Astrocyte (in vitro differentiated cells and primary cell): ENCODE measurements at regions not wholly inside any gene's neighbourhood (a gene's known extent, or its start where the extent isn't known, plus 50 kb on each side); places are given as distances from the start of the nearest gene placed in this dataset.

ENCODE experiments used
- DNase-seq: peaks from one replicate; pipeline ENCODE4 v3.0.0-alpha.2; 2010; ENCODE audit warnings: low read depth
- FAIRE-seq: peaks from 2 replicates; lab custom pipeline; 2011; peaks lifted over from hg19 to GRCh38; lab: Jason Lieb, UNC
- H2AFZ ChIP-seq: 2 replicates; pipeline ENCODE4 v1.6.0; 2012; ENCODE audit warnings: low read depth, low read length, inconsistent platforms
- H3K27ac ChIP-seq: 2 replicates; pipeline ENCODE4 v1.5.1; 2011; ENCODE audit warnings: low read depth, low read length, inconsistent platforms
- H3K27me3 ChIP-seq: 2 replicates; pipeline ENCODE4 v1.6.0; 2011; ENCODE audit warnings: low read length, inconsistent platforms; ENCODE audit not compliant: insufficient read depth
- H3K36me3 ChIP-seq: 2 replicates; pipeline ENCODE4 v1.5.1; 2011; ENCODE audit warnings: low read length, inconsistent platforms; ENCODE audit not compliant: insufficient read depth
- H3K4me1 ChIP-seq: 2 replicates; pipeline ENCODE4 v1.5.1; 2011; ENCODE audit warnings: low read length, inconsistent platforms; ENCODE audit not compliant: insufficient read depth
- H3K4me2 ChIP-seq: 2 replicates; pipeline ENCODE4 v1.6.0; 2012; ENCODE audit warnings: low read length, inconsistent platforms
- H3K4me3 ChIP-seq: 2 replicates; pipeline ENCODE4 v1.5.1; 2011; ENCODE audit warnings: low read depth, mild to moderate bottlenecking, low read length, inconsistent platforms; ENCODE audit not compliant: insufficient read depth
- H3K79me2 ChIP-seq: 2 replicates; pipeline ENCODE4 v1.6.0; 2012; ENCODE audit warnings: mild to moderate bottlenecking, low read length, inconsistent platforms; ENCODE audit not compliant: insufficient read depth
- H3K9ac ChIP-seq: 2 replicates; pipeline ENCODE4 v1.6.0; 2012; ENCODE audit warnings: mild to moderate bottlenecking, low read length, inconsistent platforms
- H3K9me3 ChIP-seq: 2 replicates; pipeline ENCODE4 v1.5.1; 2012; ENCODE audit warnings: low read depth, mild to moderate bottlenecking, low read length, inconsistent platforms; ENCODE audit not compliant: insufficient read depth
- H4K20me1 ChIP-seq: 2 replicates; pipeline ENCODE4 v1.6.0; 2012; ENCODE audit warnings: low read length, inconsistent platforms; ENCODE audit not compliant: insufficient read depth
- H3K27ac Mint-ChIP-seq: one replicate; pipeline ENCODE4 v1.8.0; 2021; ENCODE audit warnings: mild to moderate bottlenecking, mixed read lengths; ENCODE audit not compliant: unreplicated experiment
- H3K27me3 Mint-ChIP-seq: one replicate; pipeline ENCODE4 v1.8.0; 2021; ENCODE audit warnings: low read depth, mixed read lengths; ENCODE audit not compliant: unreplicated experiment
- H3K36me3 Mint-ChIP-seq: one replicate; pipeline ENCODE4 v1.8.0; 2021; ENCODE audit warnings: low read depth, mixed read lengths; ENCODE audit not compliant: unreplicated experiment
- H3K4me1 Mint-ChIP-seq: one replicate; pipeline ENCODE4 v1.8.0; 2021; ENCODE audit warnings: low read depth, mixed read lengths; ENCODE audit not compliant: unreplicated experiment
- H3K4me3 Mint-ChIP-seq: one replicate; pipeline ENCODE4 v1.8.0; 2021; ENCODE audit warnings: mild to moderate bottlenecking, moderate library complexity, mixed read lengths; ENCODE audit not compliant: unreplicated experiment
- H3K9me3 Mint-ChIP-seq: one replicate; pipeline ENCODE4 v1.8.0; 2021; ENCODE audit warnings: mild to moderate bottlenecking, mixed read lengths; ENCODE audit not compliant: unreplicated experiment
- CTCF ChIP-seq: IDR thresholded peaks from 2 replicates; pipeline ENCODE4 v1.5.1; 2011; ENCODE audit warnings: low read depth, mild to moderate bottlenecking, inconsistent platforms, low read length, moderate library complexity; ENCODE audit not compliant: insufficient read depth
- EZH2 ChIP-seq: IDR thresholded peaks from 2 replicates; pipeline ENCODE4 v1.6.1; 2012; ENCODE audit warnings: mild to moderate bottlenecking, low read length, inconsistent platforms; ENCODE audit not compliant: insufficient read depth

GRCh38 chr1:63116016-63116415, 206.4 kb upstream of the FOXD3 start:
- peaks cover 17% of the 10 kb centered on the region for H3K4me1 Mint-ChIP-seq
- no peak overlapping the region for H3K9ac ChIP-seq
- no peaks in the 10 kb centered on the region for H3K79me2 ChIP-seq
- H3K9me3 Mint-ChIP-seq = no peaks in the 10 kb centered on the region
- no peak for TF ChIP-seq CTCF
- TF ChIP-seq EZH2 = no peak
- no peak overlapping the region for H3K27ac ChIP-seq
- H2AFZ ChIP-seq = no peak overlapping the region
- H3K36me3 Mint-ChIP-seq = no peaks in the 10 kb centered on the region
- peaks cover 3% of the 10 kb centered on the region for H3K4me1 ChIP-seq
- H3K4me3 Mint-ChIP-seq = no peak overlapping the region
- no peaks in the 10 kb centered on the region for H3K9me3 ChIP-seq
- H4K20me1 ChIP-seq = no peaks in the 10 kb centered on the region
- no peaks in the 10 kb centered on the region for H3K36me3 ChIP-seq
- no peak overlapping the region for H3K4me3 ChIP-seq
- no peak for FAIRE-seq
- no peaks in the 10 kb centered on the region for H3K27me3 ChIP-seq
- H3K27ac Mint-ChIP-seq = no peak overlapping the region
- H3K27me3 Mint-ChIP-seq = no peaks in the 10 kb centered on the region
- no peak overlapping the region for H3K4me2 ChIP-seq
- DNase-seq = no peak

GRCh38 chr1:63119575-63120155, 202.7 kb upstream of the FOXD3 start:
- H3K4me3 Mint-ChIP-seq = no peak overlapping the region
- H3K4me1 ChIP-seq = peaks cover 8% of the 10 kb centered on the region
- peaks cover 16% of the 10 kb centered on the region for H3K4me1 Mint-ChIP-seq
- TF ChIP-seq EZH2 = no peak
- no peak for TF ChIP-seq CTCF
- no peaks in the 10 kb centered on the region for H3K9me3 ChIP-seq
- no peaks in the 10 kb centered on the region for H3K27me3 ChIP-seq
- no peaks in the 10 kb centered on the region for H3K36me3 ChIP-seq
- no peaks in the 10 kb centered on the region for H3K79me2 ChIP-seq
- H3K9ac ChIP-seq = no peak overlapping the region
- no peaks in the 10 kb centered on the region for H3K36me3 Mint-ChIP-seq
- no peak for FAIRE-seq
- no peak overlapping the region for H3K4me2 ChIP-seq
- DNase-seq = no peak
- no peaks in the 10 kb centered on the region for H3K27me3 Mint-ChIP-seq
- H4K20me1 ChIP-seq = no peaks in the 10 kb centered on the region
- no peak overlapping the region for H3K27ac ChIP-seq
- no peaks in the 10 kb centered on the region for H3K9me3 Mint-ChIP-seq
- H3K4me3 ChIP-seq = no peak overlapping the region
- H3K27ac Mint-ChIP-seq = no peak overlapping the region
- no peak overlapping the region for H2AFZ ChIP-seq

DNA sequence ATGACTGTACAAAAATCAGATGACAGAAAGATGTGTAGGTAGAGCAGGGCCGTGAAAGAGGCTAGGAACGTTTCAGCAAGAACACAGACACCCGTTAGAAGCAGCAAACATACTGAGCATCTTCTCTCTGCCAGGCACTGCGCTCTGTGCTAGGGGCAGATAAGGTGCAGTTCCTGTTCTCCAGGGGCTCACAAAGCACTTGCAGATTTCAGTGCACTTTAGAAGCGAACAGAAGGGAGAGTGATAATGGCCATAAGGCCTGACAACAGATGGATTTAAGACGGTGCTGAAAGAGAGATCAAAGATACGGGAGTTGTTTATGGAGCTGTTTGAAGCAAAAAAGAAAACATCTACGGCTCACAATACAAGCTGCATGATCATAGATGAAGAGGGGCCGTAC, 200.3 kb upstream of the FOXD3 start:
- H3K4me3 Mint-ChIP-seq = no peak overlapping the region
- peaks cover 25% of the 10 kb centered on the region for H3K4me1 Mint-ChIP-seq
- no peak for TF ChIP-seq EZH2
- TF ChIP-seq CTCF = no peak
- no peak for DNase-seq
- Histone ChIP-seq H3K9me3 (no peaks in the 10 kb centered on the region), H2AFZ (peak overlapping the region; percentile 35), H4K20me1 (no peaks in the 10 kb centered on the region), H3K4me1 (peaks cover 12% of the 10 kb centered on the region), H3K36me3 (no peaks in the 10 kb centered on the region), H3K4me2 (no peak overlapping the region), H3K9ac (no peak overlapping the region), H3K79me2 (no peaks in the 10 kb centered on the region), H3K27ac (no peak overlapping the region), H3K4me3 (no peak overlapping the region), H3K27me3 (no peaks in the 10 kb centered on the region)
- H3K9me3 Mint-ChIP-seq = no peaks in the 10 kb centered on the region
- no peak for FAIRE-seq
- H3K27ac Mint-ChIP-seq = no peak overlapping the region
- H3K36me3 Mint-ChIP-seq = no peaks in the 10 kb centered on the region
- no peaks in the 10 kb centered on the region for H3K27me3 Mint-ChIP-seq
